ENCODE measurements at regions not wholly inside any gene's neighbourhood (a gene's known extent, or its start where the extent isn't known, plus 50 kb on each side); places are given as distances from the start of the nearest gene placed in this dataset.
"Not testable (repeated sequence)": the region's sequence is repeated elsewhere in the genome, so short reads cannot be mapped to it uniquely, and the experiment has no call there.

- DNase-seq: no peak
Measured at GRCh38 chr3:103825586-103825985, 1390.8 kb downstream of the ZPLD1 start.

- DNase-seq: no peak
Measured at GRCh38 chr3:103829723-103830326, 1395.0 kb downstream of the ZPLD1 start.

GRCh38 chr3:103847081-103848062, 1412.6 kb downstream of the ZPLD1 start:
- DNase-seq: no peak

GRCh38 chr3:103851793-103852192, 1417.0 kb downstream of the ZPLD1 start:
- DNase-seq: no peak

GRCh38 chr3:103862415-103862814, 1427.6 kb downstream of the ZPLD1 start:
- no peak for DNase-seq

GRCh38 chr3:103863381-103863780, 1428.6 kb downstream of the ZPLD1 start:
- no peak for DNase-seq

GRCh38 chr3:103866113-103866512, 1431.3 kb downstream of the ZPLD1 start:
- no peak for DNase-seq

- DNase-seq: no peak
Measured at GRCh38 chr3:103873021-103873420, 1438.2 kb downstream of the ZPLD1 start.

- no peak for DNase-seq
Measured at GRCh38 chr3:103873897-103874545, 1439.2 kb downstream of the ZPLD1 start.

GRCh38 chr3:103881809-103882208, 1447.0 kb downstream of the ZPLD1 start:
- DNase-seq: not testable (repeated sequence)

- no peak for DNase-seq
Measured at GRCh38 chr3:103889675-103890074, 1454.9 kb downstream of the ZPLD1 start.

- no peak for DNase-seq
Measured at GRCh38 chr3:103894162-103894822, 1459.5 kb downstream of the ZPLD1 start.

- DNase-seq: no peak
Measured at GRCh38 chr3:103899328-103899727, 1464.5 kb downstream of the ZPLD1 start.

GRCh38 chr3:103904991-103905390, 1461.7 kb upstream of the ALCAM start:
- no peak for DNase-seq

GRCh38 chr3:103906304-103906703, 1460.4 kb upstream of the ALCAM start:
- DNase-seq: no peak

GRCh38 chr3:103906808-103907207, 1459.9 kb upstream of the ALCAM start:
- DNase-seq: no peak

- no peak for DNase-seq
Measured at GRCh38 chr3:103907567-103907966, 1459.1 kb upstream of the ALCAM start.

- DNase-seq: no peak
Measured at GRCh38 chr3:103909395-103909794, 1457.3 kb upstream of the ALCAM start.

GRCh38 chr3:103918336-103918735, 1448.4 kb upstream of the ALCAM start:
- DNase-seq: no peak

- no peak for DNase-seq
Measured at GRCh38 chr3:103919327-103919726, 1447.4 kb upstream of the ALCAM start.

GRCh38 chr3:103923907-103924306, 1442.8 kb upstream of the ALCAM start:
- no peak for DNase-seq

GRCh38 chr3:103924544-103924943, 1442.2 kb upstream of the ALCAM start:
- no peak for DNase-seq

- DNase-seq: no peak
Measured at GRCh38 chr3:103926936-103927335, 1439.8 kb upstream of the ALCAM start.

Measured in amniotic stem cell (primary cell).